NAMALWA (cell line): ENCODE measurements at regions not wholly inside any gene's neighbourhood (a gene's known extent, or its start where the extent isn't known, plus 50 kb on each side); places are given as distances from the start of the nearest gene placed in this dataset.
"Not testable (repeated sequence)": the region's sequence is repeated elsewhere in the genome, so short reads cannot be mapped to it uniquely, and the experiment has no call there.

Source experiments
- DNase-seq: peaks from one replicate; pipeline ENCODE4 v3.0.0-alpha.2; 2015; ENCODE audit warnings: low spot score

DNA sequence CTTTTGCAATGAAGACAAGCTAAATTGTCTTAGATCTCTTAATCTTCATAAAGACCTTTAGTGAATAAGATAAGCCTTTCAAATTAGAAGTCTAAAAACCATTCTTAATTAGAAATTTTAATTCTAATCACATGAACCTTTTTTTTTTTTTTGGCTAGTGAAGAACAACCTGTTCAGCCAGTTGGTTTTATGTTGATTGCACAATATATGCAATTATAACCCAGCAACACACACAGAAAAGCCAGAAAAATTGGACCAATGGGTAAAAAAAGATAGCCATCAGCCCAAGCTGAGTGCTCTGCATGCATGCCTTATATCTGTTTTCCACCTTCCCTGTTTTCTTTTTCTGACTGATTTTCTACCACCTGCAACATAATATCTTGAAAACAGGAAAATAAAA is 252.2 kb downstream of the SYT10 start:
- no peak for DNase-seq

GRCh38 chr12:33184161-33184560 is 255.5 kb downstream of the SYT10 start:
- DNase-seq: no peak

- DNase-seq: no peak
Observed at GRCh38 chr12:33182485-33182884, 257.1 kb downstream of the SYT10 start.

DNA sequence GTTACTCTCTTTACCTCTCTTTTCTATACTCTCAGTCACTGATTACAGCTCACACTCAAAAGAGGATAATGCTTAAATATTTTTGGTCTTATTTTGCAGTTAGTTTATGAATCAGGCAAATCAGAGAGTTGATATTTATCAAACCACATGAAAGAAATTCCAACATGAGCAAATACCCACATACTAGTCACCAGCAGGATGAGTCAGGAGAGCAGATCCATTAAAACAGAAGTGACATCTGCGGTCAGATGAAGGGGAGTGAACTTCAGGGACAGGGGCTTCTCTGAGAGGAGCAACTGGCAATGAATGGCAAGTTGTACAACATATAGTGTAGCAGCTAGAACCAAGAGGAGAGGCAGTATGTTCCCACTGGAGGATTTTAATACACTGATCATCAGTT is 258.7 kb downstream of the SYT10 start:
- no peak for DNase-seq

- DNase-seq: not testable (repeated sequence)
Observed at GRCh38 chr12:33166260-33166659, 269.7 kb upstream of the PKP2 start.

- DNase-seq: no peak
Observed at GRCh38 chr12:33156042-33156441, 259.5 kb upstream of the PKP2 start.

GRCh38 chr12:33147292-33147691 is 250.7 kb upstream of the PKP2 start:
- not testable (repeated sequence) for DNase-seq

- no peak for DNase-seq
Observed at GRCh38 chr12:33129500-33129899, 232.9 kb upstream of the PKP2 start.

DNA sequence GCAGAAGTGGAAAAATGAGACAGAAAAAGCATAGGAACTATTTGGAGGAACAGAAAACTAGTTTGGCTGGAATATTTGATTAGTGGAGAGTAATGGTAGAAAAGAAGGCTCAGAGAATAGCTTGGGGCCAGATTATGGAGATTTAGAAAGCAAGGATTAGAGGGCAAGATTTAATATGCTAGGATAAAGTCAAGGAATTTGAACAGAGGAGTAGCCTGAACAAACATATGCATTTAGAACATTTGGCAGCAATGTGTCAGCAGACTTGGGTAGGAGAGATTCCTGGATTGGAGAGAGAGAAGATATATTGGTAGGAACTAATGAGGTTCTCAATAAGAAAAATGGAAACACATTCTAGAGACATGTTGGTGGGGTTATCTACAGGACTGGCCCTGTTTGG is 229.2 kb upstream of the PKP2 start:
- DNase-seq: no peak

DNA sequence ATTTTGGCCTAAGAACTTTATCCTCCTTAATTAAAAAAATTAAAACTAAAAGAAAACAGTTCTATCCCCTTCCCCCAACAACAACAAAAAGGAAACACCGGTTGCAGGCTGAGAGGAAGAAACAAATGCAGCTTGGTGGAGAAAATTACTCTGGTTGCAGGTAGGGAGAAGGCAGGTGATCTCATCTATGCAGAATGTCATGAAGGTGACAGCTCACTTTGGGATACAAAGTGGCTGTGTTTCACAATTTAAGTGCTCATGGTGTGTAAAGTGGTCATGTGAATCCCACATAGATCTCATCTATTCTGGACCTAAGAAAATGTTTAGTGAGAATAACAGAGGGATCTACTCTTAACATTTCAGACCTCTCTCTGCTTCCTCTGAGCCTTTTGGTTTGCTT is 219.7 kb upstream of the PKP2 start:
- no peak for DNase-seq

GRCh38 chr12:33115716-33116115 is 219.1 kb upstream of the PKP2 start:
- no peak for DNase-seq

DNA sequence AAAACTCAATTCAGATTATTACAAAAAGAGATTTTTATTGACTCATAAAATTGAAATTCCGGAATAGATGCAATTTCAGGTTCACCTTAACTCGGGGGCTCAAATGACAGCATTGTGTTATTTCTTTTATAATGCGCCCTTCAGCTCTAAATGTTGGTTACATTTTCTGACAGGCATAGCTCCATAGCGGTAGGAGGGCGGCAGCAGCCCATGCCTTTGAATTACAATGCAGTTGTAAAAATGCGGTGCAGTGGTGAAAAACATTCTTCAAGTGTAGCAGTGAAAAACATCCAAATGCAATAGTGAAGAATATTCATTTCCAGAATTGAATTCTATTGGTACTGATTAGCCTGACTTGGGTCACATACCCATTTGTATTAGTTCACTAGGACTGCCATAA is 215.3 kb upstream of the PKP2 start:
- DNase-seq: no peak

- DNase-seq: not testable (repeated sequence)
Observed at GRCh38 chr12:33107827-33108226, 211.2 kb upstream of the PKP2 start.

GRCh38 chr12:33093534-33093933 is 197.0 kb upstream of the PKP2 start:
- no peak for DNase-seq

- DNase-seq: not testable (repeated sequence)
Observed at GRCh38 chr12:33087876-33088275, 191.3 kb upstream of the PKP2 start.

DNA sequence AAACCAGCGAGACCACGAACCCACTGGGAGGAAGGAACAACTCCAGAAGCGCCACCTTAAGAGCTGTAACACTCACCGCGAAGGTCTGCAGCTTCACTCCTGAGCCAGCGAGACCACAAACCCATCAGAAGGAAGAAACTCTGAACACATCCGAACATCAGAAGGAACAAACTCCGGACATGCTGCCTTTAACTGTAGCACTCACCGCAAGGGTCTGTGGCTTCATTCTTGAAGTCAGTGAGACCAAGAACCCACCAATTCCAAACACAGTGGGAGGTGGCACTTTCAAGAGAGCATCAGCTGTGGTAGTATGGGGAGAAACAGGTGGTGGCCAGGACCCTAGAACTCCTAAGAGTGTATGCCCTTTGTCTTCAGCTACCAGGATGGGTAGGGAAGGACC is 179.8 kb upstream of the PKP2 start:
- not testable (repeated sequence) for DNase-seq

GRCh38 chr12:33075130-33075766 is 178.7 kb upstream of the PKP2 start:
- DNase-seq: not testable (repeated sequence)

- DNase-seq: no peak
Observed at GRCh38 chr12:33061844-33062243, 165.3 kb upstream of the PKP2 start.

GRCh38 chr12:33054371-33054770 is 157.8 kb upstream of the PKP2 start:
- no peak for DNase-seq

DNA sequence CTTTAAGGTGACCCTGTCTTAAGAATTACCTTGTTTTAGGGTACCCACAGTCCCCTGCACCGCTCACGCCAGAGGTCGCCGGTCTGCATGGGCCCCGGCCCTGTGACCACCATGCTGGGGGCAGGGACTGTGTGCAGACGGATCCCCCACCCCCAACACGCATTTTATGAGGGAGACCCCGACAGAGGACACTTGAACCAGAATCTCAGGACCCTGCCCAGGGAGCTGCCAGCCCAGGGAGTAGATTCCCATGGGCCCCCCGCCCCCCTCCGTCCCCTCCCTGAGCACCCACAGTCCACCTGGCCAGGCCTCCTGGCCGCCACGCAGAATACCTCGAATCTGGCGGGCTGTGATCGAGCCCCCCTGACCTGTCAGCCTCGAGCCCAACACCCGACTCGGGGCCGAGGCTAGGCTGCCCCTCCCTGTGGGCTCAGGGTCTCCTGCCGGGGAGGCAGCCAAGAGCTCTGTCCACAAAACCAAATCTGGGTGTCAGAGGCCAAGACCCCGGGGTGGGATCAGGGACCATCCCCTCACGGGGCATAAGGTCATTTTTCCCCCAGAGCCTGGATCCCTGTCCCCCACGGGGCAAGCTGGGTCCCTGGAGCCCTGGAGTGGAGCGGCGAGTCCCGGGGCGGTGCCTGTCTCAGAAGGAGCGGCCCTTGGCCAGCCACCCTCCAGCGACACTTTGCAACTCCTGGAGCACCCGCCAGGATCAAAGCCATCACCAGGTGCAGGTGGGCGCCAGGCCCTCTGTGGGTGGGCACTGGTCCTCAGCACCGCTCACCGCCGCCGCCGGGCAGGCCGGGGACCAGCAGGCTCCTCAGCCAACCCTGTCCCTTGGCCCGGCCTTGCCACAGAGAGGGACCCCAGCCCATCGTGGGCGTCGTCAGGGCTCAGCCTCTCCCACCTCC is 155.8 kb upstream of the PKP2 start:
- no peak for DNase-seq

GRCh38 chr12:33047666-33048065 is 151.1 kb upstream of the PKP2 start:
- no peak for DNase-seq

GRCh38 chr12:33044447-33044846 is 147.9 kb upstream of the PKP2 start:
- DNase-seq: no peak

GRCh38 chr12:33041562-33041961 is 145.0 kb upstream of the PKP2 start:
- DNase-seq: no peak

DNA sequence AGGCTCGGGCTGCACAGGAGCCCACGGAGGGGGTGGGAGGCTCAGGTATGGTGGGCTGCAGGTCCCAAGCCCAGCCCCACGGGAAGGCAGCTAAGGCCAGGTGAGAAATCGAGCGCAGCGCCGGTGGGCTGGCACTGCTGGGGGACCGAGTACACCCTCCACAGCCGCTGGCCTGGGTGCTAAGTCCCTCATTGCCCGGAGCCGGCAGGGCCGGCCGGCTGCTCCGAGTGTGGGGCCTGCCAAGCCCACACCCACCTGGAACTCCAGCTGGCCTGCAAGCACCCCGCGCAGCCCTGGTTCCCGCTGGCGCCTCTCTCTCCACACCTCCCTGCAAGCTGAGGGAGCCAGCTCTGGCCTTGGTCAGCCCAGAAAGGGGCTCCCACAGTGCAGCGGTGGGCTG is 137.4 kb upstream of the PKP2 start:
- DNase-seq: not testable (repeated sequence)
